HUDEP-2 (cell line): ENCODE measurements at regions not wholly inside any gene's neighbourhood (a gene's known extent, or its start where the extent isn't known, plus 50 kb on each side); places are given as distances from the start of the nearest gene placed in this dataset.

Source experiments
- DNase-seq, 76 experiments: peaks; one replicate each; lab custom pipeline; 2025; ENCODE audit not compliant: unreplicated experiment in 76 of 76; lab: John Stamatoyannopoulos, UW

DNA sequence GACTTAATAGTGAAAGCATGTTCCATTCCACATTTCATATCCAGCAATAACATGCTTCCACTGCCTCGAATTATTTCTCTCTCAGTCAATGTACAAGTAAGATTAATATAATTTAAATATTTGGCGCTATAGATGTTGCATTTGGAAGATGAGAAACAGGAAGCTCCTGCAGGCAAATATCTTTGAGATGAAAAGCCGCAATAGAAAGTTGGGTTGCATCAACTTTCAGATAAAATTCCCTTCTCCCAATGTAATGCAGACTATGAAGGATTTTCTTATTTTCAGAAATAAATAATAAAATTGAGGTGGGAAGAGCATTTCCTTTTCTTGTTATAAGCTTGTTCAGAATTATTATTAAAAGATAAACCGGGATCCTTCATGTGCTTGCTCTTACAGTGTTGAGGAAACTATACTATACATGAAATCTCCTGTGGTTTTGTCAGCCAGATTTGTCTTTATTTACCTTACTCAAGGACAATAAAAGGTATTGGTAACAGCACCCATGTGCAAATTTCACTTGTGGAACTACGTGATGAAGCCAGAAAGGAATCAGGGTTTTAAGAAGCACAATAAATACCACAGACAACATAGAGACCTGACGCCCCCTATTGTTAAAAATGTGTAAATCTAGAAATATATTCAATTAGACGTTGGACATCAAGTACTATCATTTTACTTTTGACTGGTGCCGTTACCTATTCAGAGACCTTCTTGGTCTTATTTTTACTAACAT lies 307.0 kb downstream of the ARPP21 start:
- peak in 4 of 76 experiments; percentile 0 to 5 (median 1) for DNase-seq

DNA sequence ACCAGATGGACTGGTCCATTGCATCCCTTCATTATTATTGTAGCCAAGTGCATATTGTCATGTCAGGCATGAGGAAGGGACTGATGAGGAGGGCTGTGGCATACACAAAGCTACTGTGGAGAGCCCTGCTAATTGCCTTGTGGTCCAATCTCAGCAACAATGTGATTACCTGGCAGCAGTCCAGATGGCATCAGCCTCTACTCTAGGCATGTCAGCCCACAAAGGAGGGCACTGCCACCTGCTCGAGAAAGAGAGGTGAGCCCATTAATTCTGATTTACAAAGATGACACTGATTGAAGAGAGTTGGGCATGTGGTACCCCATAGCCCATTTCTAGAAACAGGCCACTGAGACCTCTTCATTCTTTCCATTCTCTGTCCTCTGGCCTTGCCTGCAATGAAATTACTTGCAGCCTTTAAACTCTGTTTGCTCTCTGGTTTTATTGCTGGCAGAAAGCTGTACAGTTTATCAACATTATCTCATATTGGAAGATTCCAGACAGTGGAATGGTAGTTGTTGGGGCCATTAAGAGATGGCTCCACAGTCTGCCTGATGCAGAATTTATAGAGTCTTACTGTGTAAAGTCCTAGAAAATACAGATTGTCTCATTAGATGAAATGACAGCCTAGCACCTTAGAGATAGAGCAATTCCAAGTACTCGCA lies 307.7 kb downstream of the ARPP21 start:
- no peak for DNase-seq

DNA sequence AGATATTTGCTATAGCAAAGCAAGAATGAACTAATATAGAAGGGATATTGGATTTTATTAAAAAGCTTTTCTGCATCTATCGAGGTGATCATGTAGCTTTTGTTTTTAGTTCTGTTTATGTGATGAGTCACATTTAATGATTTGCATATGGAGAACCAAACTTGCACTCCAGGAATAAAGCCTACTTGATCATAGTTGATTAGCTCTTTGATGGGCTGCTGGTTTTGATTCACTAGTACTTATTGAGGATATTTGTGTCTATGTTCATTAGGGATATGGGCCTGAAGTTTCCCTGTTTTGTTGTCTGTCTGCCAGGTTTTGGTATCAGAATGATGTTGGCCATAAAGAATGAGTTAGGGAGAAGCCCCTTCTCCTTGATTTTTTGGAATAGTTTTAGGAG lies 310.7 kb downstream of the ARPP21 start:
- DNase-seq = no peak

DNA sequence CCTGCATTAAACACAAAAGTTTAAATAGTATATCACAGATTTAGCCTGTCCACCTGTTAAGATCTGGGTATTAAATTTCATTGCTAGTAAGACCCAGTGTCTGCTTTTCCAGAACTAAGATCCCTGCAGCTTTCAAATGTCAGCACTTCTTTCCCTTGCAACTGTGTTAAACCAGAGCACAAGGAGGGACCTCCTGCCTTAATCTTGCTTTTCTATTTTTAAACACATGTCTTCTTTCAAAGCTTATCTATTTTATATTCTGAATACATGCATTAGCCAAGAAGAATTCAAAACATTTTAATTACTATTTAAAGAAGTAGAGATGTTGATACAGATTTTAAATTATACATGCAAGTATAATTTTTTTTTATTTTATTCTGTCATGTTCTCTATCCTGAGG lies 315.1 kb downstream of the ARPP21 start:
- no peak for DNase-seq

DNA sequence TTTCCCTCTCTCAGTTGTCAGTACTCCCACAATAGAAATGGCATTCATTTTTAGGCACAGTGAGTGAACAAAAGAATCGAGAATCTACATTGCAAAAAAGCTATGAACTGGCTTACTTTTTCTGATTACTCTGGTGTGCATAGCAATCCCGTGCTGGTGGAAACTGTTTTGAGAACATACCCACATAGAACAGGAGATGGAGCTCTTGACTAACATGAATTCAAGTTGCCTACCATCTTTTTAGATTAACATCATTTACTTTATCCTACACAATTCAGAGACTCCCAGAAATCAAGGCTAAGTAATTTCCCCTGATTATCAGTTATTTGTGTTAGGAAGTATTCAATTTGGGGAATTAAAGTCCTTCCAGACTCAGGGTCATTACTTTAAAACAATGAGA lies 326.6 kb downstream of the ARPP21 start:
- DNase-seq = peak in 2 of 76 experiments; percentile 3

DNA sequence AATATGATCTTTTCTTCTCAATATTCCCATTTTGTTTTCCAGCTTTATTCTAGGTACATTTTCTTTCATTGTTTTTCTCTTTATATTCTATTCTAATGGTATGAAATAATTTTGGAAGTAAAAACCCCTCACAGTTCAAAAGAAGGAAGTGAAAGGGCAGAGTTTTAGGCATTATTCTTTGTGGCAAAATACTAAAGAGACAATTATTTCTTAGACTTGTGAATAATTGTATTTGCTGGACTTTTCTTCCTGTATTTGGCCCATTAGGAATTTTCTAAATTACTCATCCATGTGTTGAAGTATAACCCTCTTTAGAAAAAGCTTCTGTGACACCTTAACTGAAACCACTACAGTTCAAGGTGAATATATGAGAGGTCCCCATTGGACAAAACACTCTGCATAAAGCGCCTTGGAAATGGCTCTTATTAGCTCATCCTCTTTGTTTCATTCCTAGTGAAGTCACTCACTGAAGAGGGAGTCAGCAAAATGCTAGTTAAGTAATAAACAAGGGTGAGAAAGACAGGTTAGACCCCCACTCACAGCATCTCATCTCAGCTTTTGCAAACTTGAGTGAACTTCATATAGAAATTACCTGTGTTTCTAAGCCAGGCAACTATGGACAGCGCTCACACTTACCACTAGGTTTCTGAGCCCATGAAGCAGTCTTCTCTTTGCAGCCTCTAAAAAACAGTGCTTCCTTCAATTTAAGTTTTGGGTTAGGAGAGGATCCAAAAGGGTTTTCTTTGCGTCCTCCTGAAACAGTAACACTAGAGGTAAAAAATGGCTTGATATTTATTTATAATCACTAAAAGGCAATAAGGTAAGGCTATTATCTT lies 327.5 kb downstream of the ARPP21 start:
- no peak for DNase-seq

DNA sequence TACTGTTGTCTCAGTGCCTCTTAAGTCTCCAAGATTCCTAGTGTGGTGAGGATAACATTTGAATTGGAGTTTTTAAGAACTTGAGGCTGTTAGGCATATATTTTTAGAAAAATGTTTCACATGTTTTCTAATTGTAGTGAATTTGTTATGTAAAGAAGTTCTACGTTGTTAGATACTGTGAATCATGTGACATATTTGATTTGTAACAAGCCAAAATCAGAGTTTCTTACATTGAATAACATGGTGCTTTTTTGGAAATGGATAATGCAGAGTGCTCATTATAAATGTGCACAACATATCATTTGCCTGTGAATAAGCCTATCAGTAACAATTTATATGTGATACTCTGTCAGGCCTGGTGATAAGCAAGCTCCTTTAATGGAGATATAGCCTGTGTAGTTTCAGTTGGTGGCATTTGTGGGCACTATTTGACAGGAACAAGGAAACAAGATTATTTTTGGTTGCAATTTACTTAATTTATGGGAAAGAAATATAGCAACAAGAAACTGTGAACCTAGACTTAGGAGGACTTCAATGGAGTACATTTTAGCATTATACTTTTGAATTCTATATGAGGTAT lies 328.8 kb downstream of the ARPP21 start:
- DNase-seq = no peak

DNA sequence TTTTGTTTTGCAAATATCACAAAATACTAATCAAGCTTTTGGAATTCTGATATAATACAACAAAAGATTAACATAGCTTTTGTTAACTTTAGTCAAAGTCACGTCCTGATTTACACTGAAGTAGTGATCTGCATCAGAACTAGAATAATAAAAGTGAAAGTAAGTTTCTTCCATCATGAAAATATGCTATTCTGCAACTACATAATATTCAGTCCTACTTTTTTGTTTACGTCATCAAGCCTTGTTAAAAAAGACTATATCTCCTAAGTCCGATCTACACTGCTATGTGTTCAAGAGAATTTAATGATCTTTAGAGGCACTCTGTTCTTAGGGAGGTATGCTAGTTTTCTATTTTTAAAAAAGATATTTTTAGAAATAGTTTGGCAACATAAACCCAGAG lies 330.1 kb downstream of the ARPP21 start:
- DNase-seq = no peak

DNA sequence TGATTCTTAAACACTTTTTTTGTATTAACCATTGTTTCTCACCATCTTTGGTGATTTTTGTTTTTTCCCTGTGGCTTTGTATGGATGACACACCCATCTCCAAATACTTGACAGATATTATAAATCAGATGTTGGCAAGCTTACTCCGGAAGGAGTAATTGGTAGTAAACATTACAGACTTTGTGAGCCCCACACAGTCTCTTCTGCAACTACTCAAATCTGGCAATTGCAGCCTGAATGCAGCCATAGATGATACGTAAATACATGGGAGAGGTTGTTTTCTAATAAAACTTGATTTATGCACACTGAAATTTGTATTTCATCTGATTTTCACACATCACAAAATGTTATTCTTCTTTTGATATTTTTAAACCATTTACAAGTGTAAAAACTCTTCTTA lies 331.5 kb downstream of the ARPP21 start:
- DNase-seq = no peak

DNA sequence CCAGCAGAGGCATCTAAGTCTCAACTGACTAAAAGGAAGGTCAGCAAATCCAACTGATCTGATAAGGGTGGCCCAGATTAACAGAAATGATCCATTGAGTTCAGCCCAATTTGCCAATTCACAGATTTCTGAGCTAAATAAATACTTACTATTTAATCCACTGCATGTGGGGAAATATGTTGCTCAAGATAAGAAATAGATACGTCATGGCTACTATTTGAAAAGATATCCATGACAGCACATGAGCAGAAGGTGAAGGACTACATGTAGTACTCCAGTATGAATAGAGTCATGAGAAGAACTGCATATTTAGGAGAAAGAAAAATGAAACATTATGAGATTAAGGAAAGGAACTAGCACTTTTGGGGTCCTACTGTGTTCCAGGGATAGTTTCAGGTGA lies 332.4 kb downstream of the ARPP21 start:
- no peak for DNase-seq

DNA sequence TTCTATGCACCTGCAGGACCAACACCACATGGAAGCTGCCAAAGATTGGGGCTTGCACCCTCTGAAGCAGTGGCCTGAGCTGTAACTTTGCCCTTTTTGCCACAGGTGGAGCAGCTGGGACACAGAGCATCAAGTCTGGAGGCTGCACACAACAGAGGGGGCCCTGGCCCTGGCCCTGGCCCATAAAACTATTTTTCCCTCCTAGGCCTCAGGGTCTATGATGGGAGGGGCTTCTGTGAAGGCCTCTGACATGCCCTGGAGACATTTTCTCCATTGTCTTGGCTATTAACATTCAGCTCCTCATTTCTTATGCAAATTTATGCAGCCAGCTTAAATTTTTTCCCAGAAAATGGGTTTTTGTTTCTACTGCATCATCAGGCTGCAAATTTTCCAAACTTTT lies 335.5 kb downstream of the ARPP21 start:
- DNase-seq = no peak

DNA sequence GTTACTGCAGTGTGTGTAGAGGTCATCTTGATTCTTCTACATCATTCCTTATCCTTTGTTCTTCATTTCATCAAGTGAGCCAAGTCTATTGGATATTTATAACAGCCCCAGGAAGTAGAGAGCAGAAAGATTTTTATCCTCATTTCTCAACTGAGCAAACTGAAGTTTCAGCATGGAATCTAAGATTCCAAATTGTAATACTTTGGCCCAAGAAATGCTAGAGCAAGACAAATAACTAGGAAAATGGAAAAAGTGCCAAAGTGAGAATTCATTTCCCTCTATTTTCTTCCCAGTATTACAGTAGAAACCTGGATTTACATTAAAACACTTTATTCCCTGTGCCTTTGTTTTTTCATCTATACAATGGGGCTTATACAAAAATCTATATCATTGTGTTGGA lies 346.8 kb downstream of the ARPP21 start:
- no peak for DNase-seq

DNA sequence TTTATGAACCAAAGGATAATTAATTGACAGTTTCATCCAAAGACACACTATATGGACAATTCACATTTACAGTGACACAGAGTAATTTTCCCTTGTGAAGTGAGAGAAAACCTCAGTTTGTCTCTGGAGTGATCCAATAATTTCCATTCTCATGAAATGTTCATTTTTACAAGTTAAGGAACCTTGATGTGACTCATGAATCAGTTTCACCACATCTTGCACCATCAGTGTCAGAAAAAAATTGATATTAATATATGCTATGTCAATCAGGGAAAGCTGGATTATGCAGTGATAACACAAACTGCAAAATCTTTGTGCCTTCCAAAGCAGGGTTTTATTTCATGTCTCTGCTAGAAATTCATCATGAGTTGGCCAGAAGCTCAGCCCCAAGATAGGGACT lies 348.1 kb downstream of the ARPP21 start:
- no peak for DNase-seq

DNA sequence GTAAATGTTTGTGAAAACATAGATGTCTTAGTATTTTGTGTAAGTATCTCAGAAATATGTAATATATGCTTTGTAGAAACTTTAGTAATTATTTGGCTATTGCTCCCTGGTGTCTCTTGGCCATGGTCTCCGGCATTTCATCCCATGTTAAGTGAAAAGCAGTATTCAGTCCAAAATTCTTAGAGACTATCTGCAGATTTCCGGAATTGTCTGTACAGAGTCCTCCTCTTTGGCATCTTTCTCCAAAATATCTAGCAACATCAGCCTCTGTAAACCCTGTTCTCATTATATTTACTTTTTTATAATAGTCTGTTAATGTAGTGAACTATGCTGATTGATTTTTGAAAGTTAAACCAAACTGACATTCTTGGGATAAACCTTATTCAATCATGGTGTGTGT lies 352.7 kb downstream of the ARPP21 start:
- DNase-seq = no peak

DNA sequence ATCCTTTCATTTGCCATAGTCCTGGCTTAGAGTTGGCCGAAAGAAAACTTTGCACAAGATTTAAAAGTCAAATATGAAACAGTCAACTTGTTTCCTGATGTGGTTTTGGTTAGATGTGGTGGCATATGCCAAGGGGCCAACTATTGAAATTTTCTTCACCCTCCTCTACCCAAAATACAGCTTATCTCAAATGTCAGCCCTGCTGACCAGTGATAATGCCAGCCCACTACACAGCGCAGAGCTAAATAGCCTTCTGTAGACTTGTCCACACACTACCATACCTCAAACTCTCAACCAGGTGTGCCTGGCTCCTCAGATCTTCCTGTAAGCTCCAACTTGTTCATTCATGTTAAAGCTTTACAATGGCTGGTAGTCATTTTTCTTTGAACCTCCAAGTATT lies 368.5 kb upstream of the STAC start:
- no peak for DNase-seq

DNA sequence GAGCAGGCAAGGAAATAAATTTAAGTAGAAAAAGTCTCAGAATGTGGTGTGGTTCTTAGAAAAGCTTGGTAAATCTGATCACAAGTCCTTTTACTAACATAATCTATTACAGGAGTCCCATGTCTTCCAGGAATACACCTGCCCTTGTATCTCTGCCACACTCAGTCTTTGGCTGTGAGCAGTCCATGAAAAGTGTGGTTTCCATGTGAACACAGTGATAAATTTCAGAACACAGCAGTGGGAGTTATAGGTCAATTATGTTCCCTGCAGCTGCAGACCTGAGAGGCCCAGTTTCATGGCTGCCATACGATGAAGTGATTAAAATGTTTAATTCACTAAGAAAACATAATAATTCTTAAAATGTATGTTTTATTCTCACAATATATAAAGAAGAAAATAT lies 366.9 kb upstream of the STAC start:
- DNase-seq = no peak

DNA sequence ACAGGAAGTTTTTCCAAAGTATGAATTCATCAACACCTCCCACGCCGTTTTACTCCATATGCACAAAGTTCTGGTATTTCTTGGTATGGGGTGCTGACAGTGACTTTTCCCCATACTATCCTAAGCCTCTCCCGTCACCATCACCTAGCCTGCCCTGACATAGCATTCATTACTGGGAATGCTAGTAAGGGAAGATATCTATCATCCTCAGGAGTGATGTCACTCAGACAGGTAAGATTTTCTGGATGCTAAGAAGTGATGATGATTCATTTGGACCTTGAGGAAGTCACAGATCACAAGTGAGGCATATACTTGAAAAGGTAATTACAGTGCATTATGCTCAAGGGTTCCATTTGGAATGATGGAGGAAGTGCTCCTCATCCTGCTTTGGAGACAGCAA lies 355.1 kb upstream of the STAC start:
- DNase-seq = no peak

DNA sequence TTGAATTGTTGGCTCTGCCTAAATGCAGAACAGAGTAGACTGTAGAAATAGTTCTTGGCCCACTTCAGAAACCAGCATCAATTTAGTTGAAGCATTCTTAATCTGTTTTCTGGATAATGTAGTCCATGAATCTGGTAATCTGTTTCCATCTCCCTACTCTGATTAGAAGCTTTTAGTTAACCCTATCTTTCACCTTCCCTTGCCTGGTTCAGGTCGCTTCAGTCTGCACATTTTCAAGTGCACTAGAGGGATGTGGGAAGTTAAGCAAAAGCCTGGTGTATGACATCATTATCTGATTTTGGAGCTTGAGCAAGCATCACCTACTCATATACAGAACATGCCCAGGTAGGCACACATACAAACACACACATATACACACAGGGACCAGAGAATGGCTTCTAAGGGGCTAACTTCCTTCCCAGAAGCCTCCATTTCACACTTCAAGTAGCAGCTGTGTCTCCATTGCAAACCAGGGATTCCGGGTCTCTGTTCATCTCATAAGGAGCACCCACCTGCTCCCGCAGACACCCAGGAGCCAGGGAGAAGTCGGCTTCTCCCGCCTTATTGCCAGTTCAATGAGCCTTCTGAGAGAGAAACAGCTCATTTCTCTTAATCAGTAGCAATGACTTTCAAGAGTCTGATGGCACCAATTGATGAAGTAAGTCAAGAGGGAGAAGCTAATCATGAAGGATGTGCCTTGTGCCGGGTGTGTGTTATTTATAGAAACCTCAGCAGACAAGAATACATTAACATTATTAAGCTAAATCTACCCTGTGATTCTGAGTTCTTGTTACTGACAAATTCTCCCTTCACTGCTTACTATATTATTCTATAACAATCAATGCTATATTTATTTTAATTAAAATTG lies 347.9 kb upstream of the STAC start:
- DNase-seq = no peak

DNA sequence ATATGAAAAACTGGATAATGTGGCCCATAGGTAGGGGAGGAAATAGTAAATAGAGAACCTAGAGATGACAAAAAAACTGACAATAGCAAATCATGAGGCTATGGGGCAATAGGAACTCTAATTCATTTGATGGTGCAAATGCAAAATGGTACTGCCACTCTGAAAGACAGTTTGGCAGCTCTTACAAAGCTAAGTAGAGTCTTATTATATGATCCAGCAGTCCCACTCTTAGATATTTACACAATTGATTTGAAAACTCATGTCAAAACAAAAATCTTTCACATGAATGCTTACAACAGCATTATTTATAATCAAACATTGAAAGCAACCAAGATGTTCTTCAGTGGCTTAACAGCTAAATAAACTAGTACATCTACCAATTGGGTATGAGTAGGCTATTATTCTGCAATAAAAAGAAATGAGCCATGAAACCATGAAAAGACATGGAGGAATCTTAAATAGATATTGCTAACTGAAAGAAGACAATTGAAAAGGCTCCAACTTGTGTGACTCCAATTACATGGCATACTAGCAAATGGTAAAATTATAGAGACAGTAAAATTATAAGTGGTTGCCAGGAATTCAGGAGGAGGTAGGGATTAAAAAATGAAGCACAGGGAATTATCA lies 321.8 kb upstream of the STAC start:
- DNase-seq = no peak

DNA sequence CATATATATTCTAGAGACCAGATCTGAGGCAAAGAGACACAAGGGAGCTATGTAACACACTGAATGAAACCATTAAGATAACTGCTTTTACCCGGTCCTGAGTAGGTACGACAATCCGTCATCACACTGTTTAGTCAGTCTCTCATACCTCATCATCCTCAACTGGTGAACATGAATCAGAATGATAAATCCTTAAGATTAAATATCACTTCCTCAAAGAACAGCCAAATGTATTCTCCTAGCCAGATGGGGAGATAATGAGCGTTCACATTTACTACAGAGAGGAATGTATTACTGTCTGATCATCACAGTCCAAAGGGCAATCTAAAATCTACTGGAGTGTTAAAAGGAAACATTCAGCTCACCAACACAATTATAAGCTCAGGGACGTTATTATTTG lies 319.4 kb upstream of the STAC start:
- DNase-seq = no peak
